Astrocyte of the spinal cord (primary cell): ENCODE measurements at regions not wholly inside any gene's neighbourhood (a gene's known extent, or its start where the extent isn't known, plus 50 kb on each side); places are given as distances from the start of the nearest gene placed in this dataset.
"Not testable (repeated sequence)": the region's sequence is repeated elsewhere in the genome, so short reads cannot be mapped to it uniquely, and the experiment has no call there.

ENCODE experiments used
- DNase-seq: peaks from one replicate; pipeline ENCODE4 v3.0.0; 2011; ENCODE audit warnings: low read depth, low spot score
- H3K4me3 ChIP-seq: 2 replicates; pipeline ENCODE4 v1.5.1; 2011; ENCODE audit warnings: low read depth, mild to moderate bottlenecking, low read length, moderate library complexity
- CTCF ChIP-seq: IDR thresholded peaks from 2 replicates; pipeline ENCODE4 v1.5.1; 2012; ENCODE audit warnings: low read depth, mild to moderate bottlenecking, low read length, inconsistent platforms
- in situ Hi-C: cut with HindIII; loops from 2 replicates; pipeline ENCODE4 v1.10.0; 2017; ENCODE audit warnings: low sequenced_read_pairs

- in situ Hi-C loops: no loop called here
- no peak overlapping the region for H3K4me3 ChIP-seq
- no peak for DNase-seq
- TF ChIP-seq CTCF: no peak
These were observed 1564.3 kb upstream of the PRR20A start for GRCh38 chr13:55576389-55576788.

- TF ChIP-seq CTCF: no peak
- no peak overlapping the region for H3K4me3 ChIP-seq
- no peak for DNase-seq
- in situ Hi-C loops: no loop called here
These were observed 1563.5 kb upstream of the PRR20A start for GRCh38 chr13:55577082-55577846.

- no peak overlapping the region for H3K4me3 ChIP-seq
- no peak for DNase-seq
- TF ChIP-seq CTCF: no peak
- in situ Hi-C loops: no loop called here
These were observed 1562.9 kb upstream of the PRR20A start for GRCh38 chr13:55577847-55578210.

GRCh38 chr13:55582294-55582693, 1558.4 kb upstream of the PRR20A start:
- in situ Hi-C loops, DNase-seq, H3K4me3 ChIP-seq: not testable (repeated sequence)

DNA sequence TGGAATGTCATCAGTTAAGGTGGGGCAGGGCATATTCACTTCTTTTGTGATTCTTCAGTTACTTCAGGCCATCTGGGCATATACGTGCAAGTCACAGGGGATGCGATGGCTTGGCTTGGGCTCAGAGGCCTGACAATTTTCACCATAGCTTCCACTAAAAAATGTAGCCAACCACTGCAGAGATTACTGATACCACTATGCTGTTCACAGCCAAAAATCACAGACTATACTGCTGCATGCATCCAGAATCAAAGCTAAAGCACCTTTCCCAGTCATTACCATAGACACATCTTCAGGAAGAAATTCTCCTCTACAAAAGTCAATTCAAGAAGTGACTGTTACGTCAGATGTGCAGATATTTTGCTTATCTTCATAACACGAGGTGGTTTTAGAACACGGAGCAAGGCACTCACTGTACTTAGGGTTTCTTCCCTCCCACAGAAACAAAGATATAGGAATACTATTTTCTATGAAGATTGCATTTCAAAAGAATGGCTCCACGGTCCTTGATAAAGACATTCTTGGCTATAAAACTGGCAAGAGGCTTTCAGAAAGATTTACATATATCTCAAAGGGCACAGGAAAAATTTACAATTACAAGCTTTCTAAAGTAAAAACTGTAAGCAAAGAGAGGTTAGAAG, 1556.6 kb upstream of the PRR20A start:
- TF ChIP-seq CTCF: no peak
- DNase-seq: no peak
- no peak overlapping the region for H3K4me3 ChIP-seq
- in situ Hi-C loops: no loop called here

DNA sequence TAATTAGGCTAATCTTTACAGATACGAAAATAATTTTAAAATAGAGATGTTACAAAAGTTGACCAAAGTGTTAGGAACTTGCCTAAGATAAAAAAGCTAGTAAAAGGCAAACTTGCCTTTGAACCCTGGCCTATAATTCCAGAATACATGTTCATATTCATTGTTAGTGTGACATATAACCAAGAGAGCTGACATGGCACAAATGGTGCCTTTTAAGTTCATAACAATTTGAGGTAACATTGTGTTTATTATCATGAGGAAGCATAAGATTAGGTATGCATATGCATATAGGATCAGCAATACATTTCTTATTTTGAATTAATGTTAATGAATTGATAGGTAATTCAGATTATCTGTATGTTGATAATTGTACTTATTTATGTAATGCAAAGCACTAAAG, 1537.9 kb upstream of the PRR20A start:
- no peak overlapping the region for H3K4me3 ChIP-seq
- in situ Hi-C loops: no loop called here
- no peak for TF ChIP-seq CTCF
- no peak for DNase-seq

DNA sequence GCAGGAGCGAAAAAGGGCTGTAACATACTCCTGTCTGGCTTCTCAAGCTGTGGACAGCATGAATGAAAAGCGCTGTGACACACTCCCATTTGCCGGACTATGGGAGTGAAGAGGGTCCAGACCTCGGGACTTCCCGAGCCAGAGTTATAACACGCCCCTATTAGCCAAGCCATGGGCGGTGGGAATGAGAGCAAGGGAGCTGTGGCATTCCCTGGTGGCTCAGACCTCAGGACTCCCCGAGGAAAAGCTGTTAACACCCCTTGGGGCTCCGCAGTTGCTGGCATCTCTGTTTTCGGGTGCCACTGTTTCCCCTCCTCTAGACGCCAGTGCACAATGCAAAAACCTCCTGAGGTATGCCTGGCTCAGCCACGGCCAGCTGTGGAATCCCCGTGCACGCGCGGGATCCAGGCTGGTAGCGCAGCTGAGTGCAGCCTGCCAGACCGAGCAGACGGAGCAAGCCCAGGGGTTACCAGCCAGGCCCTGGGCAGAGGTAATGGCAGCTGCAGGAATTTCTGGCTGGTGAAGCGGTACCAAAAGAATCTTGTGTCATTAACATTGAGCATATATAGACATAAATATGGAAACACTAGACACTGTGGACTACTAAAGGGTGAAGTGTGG, 1534.6 kb upstream of the PRR20A start:
- TF ChIP-seq CTCF: no peak
- DNase-seq: no peak
- in situ Hi-C loops: no loop called here
- no peak overlapping the region for H3K4me3 ChIP-seq
